HEK293T (cell line): ENCODE measurements at regions not wholly inside any gene's neighbourhood (a gene's known extent, or its start where the extent isn't known, plus 50 kb on each side); places are given as distances from the start of the nearest gene placed in this dataset.

Experiments
- BHLHE40 ChIP-seq: fragments of 450-650 bp; IDR thresholded peaks from 2 replicates; pipeline ENCODE4 v1.6.1; 2016; ENCODE audit warnings: mild to moderate bottlenecking, moderate library complexity, borderline replicate concordance
- SUZ12 ChIP-seq: fragments of 450-650 bp; IDR thresholded peaks from 2 replicates; pipeline ENCODE4 v1.6.1; 2016; ENCODE audit warnings: mild to moderate bottlenecking
- TF ChIP-seq, protein P1 (sequence below): fragments of 450-650 bp; IDR thresholded peaks from 2 replicates; pipeline ENCODE4 v1.6.1; 2016

GRCh38 chr2:12415536-12415935 lies 301.2 kb upstream of the TRIB2 start:
- no peak for TF ChIP-seq BHLHE40
- no peak for TF ChIP-seq SUZ12
- TF ChIP-seq, protein P1, sequence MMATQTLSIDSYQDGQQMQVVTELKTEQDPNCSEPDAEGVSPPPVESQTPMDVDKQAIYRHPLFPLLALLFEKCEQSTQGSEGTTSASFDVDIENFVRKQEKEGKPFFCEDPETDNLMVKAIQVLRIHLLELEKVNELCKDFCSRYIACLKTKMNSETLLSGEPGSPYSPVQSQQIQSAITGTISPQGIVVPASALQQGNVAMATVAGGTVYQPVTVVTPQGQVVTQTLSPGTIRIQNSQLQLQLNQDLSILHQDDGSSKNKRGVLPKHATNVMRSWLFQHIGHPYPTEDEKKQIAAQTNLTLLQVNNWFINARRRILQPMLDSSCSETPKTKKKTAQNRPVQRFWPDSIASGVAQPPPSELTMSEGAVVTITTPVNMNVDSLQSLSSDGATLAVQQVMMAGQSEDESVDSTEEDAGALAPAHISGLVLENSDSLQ = no peak
